Activated CD4-positive, alpha-beta memory T cell treated with anti-CD3 and anti-CD28 coated beads for 36 hours (primary cell): ENCODE measurements at regions not wholly inside any gene's neighbourhood (a gene's known extent, or its start where the extent isn't known, plus 50 kb on each side); places are given as distances from the start of the nearest gene placed in this dataset.

ENCODE experiments used
- CTCF ChIA-PET: fragments of 350-600 bp; sonication (Branson Sonifier 250); formaldehyde crosslinking; loops from one replicate; lab custom pipeline; 2021; ENCODE audit warnings: antibody characterized with exemption, inconsistent platforms; lab: Charles Lee
- POLR2A ChIA-PET: fragments of 350-600 bp; sonication (Branson Sonifier 250); formaldehyde crosslinking; loops from one replicate; lab custom pipeline; 2021; ENCODE audit warnings: antibody characterized with exemption; lab: Charles Lee
- DNase-seq: peaks from one replicate; pipeline ENCODE4 v3.0.0-alpha.2; 2020
- H3K27ac Mint-ChIP-seq: one replicate; pipeline ENCODE4 v1.8.0; 2021; ENCODE audit warnings: mixed read lengths
- H3K27me3 Mint-ChIP-seq: one replicate; pipeline ENCODE4 v1.8.0; 2021; ENCODE audit warnings: mixed read lengths
- H3K36me3 Mint-ChIP-seq: one replicate; pipeline ENCODE4 v1.8.0; 2021; ENCODE audit warnings: mixed read lengths
- H3K4me1 Mint-ChIP-seq: one replicate; pipeline ENCODE4 v1.8.0; 2021; ENCODE audit warnings: low read depth, mixed read lengths
- H3K4me3 Mint-ChIP-seq: one replicate; pipeline ENCODE4 v1.8.0; 2021; ENCODE audit warnings: mild to moderate bottlenecking, mixed read lengths
- H3K9me3 Mint-ChIP-seq: one replicate; pipeline ENCODE4 v1.8.0; 2021; ENCODE audit warnings: mixed read lengths
- intact Hi-C: fragments of 100-400 bp; cut with micrococcal nuclease; formaldehyde crosslinking; loops from one replicate; pipeline ENCODE4 v1.15.1; 2023

DNA sequence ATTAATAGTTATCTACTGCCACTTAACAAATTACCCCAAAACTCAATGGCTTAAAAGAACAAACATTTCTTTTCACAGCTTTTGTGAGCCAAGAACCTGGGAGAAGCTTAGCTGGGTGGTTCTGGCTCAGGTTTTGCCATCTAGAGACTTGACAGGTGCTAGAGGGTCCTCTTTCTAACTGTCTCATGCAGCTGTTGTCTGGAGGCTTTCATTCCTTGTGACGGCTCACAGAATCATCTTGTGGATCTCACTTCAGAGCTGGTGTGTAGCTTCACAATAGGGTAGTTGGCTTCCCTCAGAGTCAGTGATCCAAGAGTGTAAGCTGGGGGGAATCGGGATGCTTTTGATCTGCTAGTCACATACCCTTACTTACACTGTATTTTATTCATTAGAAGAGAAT lies 81.2 kb upstream of the APC start:
- CTCF ChIA-PET = no interaction called here
- no peak overlapping the region for H3K4me3 Mint-ChIP-seq
- DNase-seq = no peak
- peaks cover 7% of the 10 kb centered on the region for H3K27me3 Mint-ChIP-seq
- H3K27ac Mint-ChIP-seq = no peak overlapping the region
- intact Hi-C loops = no loop called here
- peaks cover 2% of the 10 kb centered on the region for H3K36me3 Mint-ChIP-seq
- POLR2A ChIA-PET = no interaction called here
- no peaks in the 10 kb centered on the region for H3K4me1 Mint-ChIP-seq
- peaks cover 13% of the 10 kb centered on the region for H3K9me3 Mint-ChIP-seq

DNA sequence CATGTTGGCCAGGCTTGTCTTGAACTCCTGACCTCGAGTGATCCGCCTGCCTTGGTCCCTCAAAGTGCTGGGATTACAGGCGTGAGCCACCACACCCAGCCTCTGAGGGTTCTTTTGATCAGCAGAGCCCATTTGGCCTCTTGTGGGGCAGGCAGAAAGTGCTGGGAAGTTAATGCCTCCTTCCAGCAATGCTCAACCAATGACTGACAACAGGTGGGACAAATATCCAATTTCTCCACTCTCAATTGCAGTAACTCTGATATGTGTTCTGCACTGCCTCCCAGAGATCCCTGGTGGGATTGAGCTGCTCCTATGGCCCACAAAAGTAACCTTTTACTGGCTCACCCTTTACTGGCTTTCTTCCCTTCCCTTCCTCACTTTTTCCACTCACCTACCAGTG lies 79.9 kb upstream of the APC start:
- intact Hi-C loops = no loop called here
- H3K4me1 Mint-ChIP-seq = no peaks in the 10 kb centered on the region
- H3K27ac Mint-ChIP-seq = no peak overlapping the region
- no peak overlapping the region for H3K4me3 Mint-ChIP-seq
- CTCF ChIA-PET = no interaction called here
- no peak for DNase-seq
- POLR2A ChIA-PET = interaction anchor here (0.6 kb wide), 1 partner anchor 650 kb away, joined by 3 read pairs; no protein-coding TSS in a partner anchor
- peaks cover 13% of the 10 kb centered on the region for H3K9me3 Mint-ChIP-seq
- H3K27me3 Mint-ChIP-seq = peaks cover 7% of the 10 kb centered on the region
- H3K36me3 Mint-ChIP-seq = peaks cover 2% of the 10 kb centered on the region

DNA sequence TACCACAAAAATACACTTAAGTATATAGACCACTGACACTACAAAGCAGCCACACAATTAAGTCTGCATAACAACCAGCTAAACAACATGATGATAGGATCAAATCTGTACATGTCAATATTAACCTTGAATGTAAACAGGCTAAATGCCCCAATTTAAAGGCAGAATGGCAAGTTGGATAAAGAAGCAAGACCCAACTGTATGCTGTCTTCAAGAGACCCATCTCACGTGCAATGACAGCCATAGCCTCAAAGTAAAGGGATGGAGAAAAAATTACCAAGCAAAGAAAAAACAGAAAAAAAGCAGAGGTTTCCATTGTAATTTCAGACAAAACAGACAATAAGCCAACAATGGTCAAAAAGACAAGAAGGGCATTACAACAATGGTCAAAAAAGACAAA lies 77.3 kb upstream of the APC start:
- Mint-ChIP-seq H3K36me3 (peaks cover 2% of the 10 kb centered on the region), H3K9me3 (peaks cover 13% of the 10 kb centered on the region), H3K27me3 (peaks cover 4% of the 10 kb centered on the region), H3K4me1 (no peaks in the 10 kb centered on the region), H3K4me3 (no peak overlapping the region), H3K27ac (no peak overlapping the region)
- intact Hi-C loops = no loop called here
- POLR2A ChIA-PET = no interaction called here
- no peak for DNase-seq
- CTCF ChIA-PET = no interaction called here

DNA sequence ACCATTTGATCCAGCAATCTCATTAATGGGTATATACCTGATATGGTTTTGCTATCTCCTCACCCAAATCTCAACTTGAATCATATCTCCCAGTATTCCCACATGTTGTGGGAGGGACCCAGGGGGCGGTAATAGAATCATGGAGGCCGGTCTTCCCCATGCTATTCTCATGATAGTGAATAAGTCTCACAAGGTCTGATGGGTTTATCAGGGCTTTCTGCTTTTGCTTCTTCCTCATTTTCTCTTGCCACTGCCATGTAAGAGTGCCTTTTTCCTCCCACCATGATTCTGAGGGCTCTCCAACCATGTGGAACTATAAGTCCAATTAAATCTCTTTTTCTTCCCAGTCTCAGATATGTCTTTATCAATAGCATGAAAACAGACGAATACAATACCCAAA lies 74.5 kb upstream of the APC start:
- no peak for DNase-seq
- H3K4me1 Mint-ChIP-seq = no peaks in the 10 kb centered on the region
- peaks cover 4% of the 10 kb centered on the region for H3K27me3 Mint-ChIP-seq
- peaks cover 13% of the 10 kb centered on the region for H3K9me3 Mint-ChIP-seq
- intact Hi-C loops = no loop called here
- ChIA-PET CTCF (no interaction called here), POLR2A (no interaction called here)
- H3K4me3 Mint-ChIP-seq = no peak overlapping the region
- H3K36me3 Mint-ChIP-seq = peaks cover 2% of the 10 kb centered on the region
- no peak overlapping the region for H3K27ac Mint-ChIP-seq

DNA sequence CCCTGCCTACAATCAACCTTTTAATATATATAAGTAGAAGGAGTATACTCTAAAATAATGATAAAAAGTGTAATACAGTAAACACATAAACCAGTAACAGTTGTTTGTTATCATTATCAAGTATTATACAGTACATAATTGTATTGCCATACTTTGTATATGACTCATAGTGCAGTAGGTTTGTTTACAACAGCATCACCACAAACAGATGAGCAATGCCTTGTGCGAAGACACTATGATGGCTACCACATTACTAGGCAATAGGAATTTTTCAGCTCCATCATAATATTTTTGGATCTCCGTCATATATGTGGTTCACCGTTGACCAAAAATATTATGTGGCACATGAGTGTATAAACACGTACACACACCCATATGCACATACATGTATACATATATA lies 69.7 kb upstream of the APC start:
- no peaks in the 10 kb centered on the region for H3K36me3 Mint-ChIP-seq
- H3K27me3 Mint-ChIP-seq = no peaks in the 10 kb centered on the region
- H3K27ac Mint-ChIP-seq = no peak overlapping the region
- DNase-seq = no peak
- CTCF ChIA-PET = no interaction called here
- intact Hi-C loops = no loop called here
- H3K4me3 Mint-ChIP-seq = no peak overlapping the region
- no peaks in the 10 kb centered on the region for H3K9me3 Mint-ChIP-seq
- H3K4me1 Mint-ChIP-seq = no peaks in the 10 kb centered on the region
- POLR2A ChIA-PET = no interaction called here

DNA sequence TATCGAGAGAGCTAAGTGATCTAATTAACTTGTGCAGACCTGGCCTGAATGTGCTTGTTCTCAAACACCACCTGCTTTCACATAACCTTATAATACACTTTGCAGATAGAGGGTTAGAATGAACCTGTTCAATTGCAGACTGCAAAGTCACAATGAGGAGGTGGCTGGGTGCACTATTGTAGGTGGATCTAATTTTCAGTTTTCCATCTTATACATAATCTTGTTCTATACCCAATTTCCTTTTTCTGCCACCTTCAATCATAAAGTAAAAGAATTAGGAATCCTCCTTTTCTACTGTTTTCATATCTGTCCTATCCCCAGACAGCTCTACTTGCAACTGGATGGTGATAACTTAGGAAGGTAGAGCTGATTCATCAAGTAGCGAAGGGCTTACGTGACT lies 68.8 kb upstream of the APC start:
- peaks cover under 1% of the 10 kb centered on the region for H3K27me3 Mint-ChIP-seq
- POLR2A ChIA-PET = no interaction called here

DNA sequence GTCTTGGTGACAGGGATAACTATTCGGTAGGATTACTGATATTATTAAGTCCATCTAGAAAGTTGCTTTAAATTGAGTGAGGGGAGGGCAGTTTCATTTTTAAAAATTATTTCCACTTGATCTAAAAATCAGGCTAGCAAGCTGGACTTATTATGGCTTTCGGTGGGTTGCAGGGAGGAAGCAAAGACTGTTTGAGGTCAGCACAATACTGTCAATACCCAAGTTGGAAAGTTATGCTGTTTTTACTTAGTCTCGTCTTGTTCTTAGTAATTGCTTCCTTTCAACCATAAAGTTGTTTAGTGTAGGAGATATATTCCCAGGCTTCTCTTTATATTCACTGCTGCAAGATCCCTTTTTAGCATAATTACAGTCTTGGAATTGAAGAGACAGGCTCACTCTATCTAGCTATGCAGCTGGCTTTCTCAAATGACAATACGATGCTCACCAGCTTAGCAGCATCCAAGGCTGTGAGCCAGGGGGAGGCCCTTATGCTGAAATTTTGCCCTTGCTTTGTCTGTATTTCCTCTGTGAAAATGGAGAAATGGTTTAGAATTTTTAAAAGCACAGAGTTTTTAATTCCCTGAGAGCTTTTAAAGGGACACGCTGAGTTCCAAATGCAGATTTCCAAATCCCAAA lies 68.2 kb upstream of the APC start:
- POLR2A ChIA-PET = no interaction called here
- CTCF ChIA-PET = no interaction called here

More for the DNA sequence above, 68.8 kb upstream of the APC start:
- intact Hi-C loops = no loop called here
- Mint-ChIP-seq H3K36me3 (no peaks in the 10 kb centered on the region), H3K9me3 (no peaks in the 10 kb centered on the region), H3K4me1 (no peaks in the 10 kb centered on the region), H3K27ac (no peak overlapping the region), H3K4me3 (no peak overlapping the region)
- CTCF ChIA-PET = no interaction called here
- no peak for DNase-seq

DNA sequence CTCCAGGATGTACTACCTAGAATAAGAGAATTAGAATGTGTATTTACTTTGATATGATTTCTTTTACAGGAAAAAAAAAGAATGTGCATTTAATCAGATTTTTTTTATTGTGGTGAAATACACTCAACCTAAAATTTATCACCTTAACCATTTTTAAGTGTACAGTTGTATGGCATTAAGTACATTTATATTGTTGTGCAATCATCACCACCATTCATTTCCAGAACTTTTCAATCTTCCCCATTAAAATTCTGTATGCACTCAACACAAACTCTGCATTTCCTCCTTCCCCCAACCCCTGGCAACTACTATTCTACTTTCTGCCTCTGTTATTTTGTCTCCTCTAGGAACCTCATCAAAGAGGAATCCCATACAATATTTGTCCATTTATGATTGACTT lies 66.0 kb upstream of the APC start:
- H3K36me3 Mint-ChIP-seq = no peaks in the 10 kb centered on the region
- no peak overlapping the region for H3K27ac Mint-ChIP-seq
- H3K4me1 Mint-ChIP-seq = no peaks in the 10 kb centered on the region

More for the DNA sequence above, 68.2 kb upstream of the APC start:
- Mint-ChIP-seq H3K27me3 (peaks cover 2% of the 10 kb centered on the region), H3K36me3 (no peaks in the 10 kb centered on the region), H3K4me1 (no peaks in the 10 kb centered on the region), H3K9me3 (no peaks in the 10 kb centered on the region), H3K27ac (no peak overlapping the region), H3K4me3 (no peak overlapping the region)
- intact Hi-C loops = no loop called here
- no peak for DNase-seq

DNA sequence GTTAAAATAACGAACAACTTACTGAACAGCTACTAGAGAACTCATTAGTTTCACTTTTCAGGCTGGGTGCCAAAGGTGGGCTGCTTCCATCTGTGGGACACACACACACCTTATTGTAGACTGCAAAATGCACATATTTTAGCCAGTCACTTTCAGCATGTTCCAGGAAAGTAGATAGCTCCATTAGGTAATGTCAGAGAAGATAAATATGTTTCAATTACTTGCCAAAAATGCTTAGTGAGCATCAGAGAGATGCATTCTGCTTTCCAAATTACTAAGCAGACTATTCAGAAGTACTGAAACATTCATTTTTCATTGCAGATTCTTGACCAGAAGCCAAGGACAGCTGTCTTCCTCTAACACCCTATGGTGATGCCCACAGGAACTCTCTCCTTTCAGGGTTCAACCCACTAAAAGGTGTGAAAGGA lies 56.2 kb upstream of the APC start:
- ChIA-PET CTCF (no interaction called here), POLR2A (no interaction called here)
- no peaks in the 10 kb centered on the region for H3K4me1 Mint-ChIP-seq
- no peaks in the 10 kb centered on the region for H3K36me3 Mint-ChIP-seq
- intact Hi-C loops = no loop called here
- H3K9me3 Mint-ChIP-seq = no peaks in the 10 kb centered on the region
- DNase-seq = no peak
- H3K27ac Mint-ChIP-seq = no peak overlapping the region
- H3K4me3 Mint-ChIP-seq = no peak overlapping the region
- H3K27me3 Mint-ChIP-seq = peaks cover 15% of the 10 kb centered on the region

More for the DNA sequence above, 66.0 kb upstream of the APC start:
- Mint-ChIP-seq H3K27me3 (peaks cover 6% of the 10 kb centered on the region), H3K9me3 (no peaks in the 10 kb centered on the region), H3K4me3 (no peak overlapping the region)
- no peak for DNase-seq
- intact Hi-C loops = no loop called here
- ChIA-PET CTCF (no interaction called here), POLR2A (no interaction called here)

DNA sequence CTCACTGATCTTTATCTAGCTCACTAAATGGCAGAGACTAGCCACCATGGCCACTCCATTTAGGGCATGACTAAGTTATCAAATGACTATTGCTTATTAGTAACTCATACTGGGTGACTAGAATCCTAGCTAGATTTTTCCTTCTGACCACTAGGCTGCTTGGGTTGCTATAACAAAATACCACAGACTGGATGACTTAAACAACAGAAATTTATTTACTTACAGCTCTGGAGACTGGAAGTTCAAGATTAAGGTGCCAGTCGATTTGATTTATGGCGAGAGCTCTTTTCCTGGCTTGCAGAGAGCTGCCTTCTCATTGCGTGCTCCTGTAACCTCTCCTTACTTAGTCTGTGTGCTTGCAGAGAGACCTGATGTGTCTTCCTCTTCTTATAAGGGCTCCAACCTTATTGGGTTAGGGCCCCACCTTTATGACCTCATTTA lies 55.0 kb upstream of the APC start:
- no peak overlapping the region for H3K4me3 Mint-ChIP-seq
- CTCF ChIA-PET = no interaction called here

DNA sequence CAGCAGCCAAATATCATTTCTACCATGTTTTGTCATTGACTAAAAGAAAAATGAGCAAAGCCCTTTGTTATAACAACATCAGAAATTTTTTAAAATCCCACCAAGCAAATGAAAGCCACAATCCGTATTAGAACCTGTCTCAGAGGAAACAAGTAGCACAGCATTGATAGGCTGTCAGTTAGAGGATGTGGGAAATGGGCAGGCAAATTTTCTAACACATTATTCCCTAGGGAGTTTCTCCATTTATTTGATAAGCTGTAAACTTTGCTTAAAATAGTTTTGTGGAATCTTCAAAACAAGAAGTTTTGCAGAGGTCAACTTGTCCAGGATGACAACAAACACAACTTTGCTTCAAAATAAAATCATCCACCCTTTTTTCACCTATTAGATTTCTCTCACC lies 53.6 kb upstream of the APC start:
- ChIA-PET POLR2A (no interaction called here), CTCF (no interaction called here)
- peaks cover 10% of the 10 kb centered on the region for H3K27me3 Mint-ChIP-seq
- H3K9me3 Mint-ChIP-seq = no peaks in the 10 kb centered on the region
- H3K27ac Mint-ChIP-seq = no peak overlapping the region
- intact Hi-C loops = no loop called here
- no peaks in the 10 kb centered on the region for H3K4me1 Mint-ChIP-seq
- DNase-seq = no peak
- H3K4me3 Mint-ChIP-seq = no peak overlapping the region
- H3K36me3 Mint-ChIP-seq = no peaks in the 10 kb centered on the region

More for the DNA sequence above, 55.0 kb upstream of the APC start:
- H3K27me3 Mint-ChIP-seq = peaks cover 15% of the 10 kb centered on the region
- POLR2A ChIA-PET = no interaction called here
- no peak overlapping the region for H3K27ac Mint-ChIP-seq
- no peaks in the 10 kb centered on the region for H3K36me3 Mint-ChIP-seq
- intact Hi-C loops = no loop called here
- H3K4me1 Mint-ChIP-seq = no peaks in the 10 kb centered on the region
- no peak for DNase-seq
- H3K9me3 Mint-ChIP-seq = no peaks in the 10 kb centered on the region

DNA sequence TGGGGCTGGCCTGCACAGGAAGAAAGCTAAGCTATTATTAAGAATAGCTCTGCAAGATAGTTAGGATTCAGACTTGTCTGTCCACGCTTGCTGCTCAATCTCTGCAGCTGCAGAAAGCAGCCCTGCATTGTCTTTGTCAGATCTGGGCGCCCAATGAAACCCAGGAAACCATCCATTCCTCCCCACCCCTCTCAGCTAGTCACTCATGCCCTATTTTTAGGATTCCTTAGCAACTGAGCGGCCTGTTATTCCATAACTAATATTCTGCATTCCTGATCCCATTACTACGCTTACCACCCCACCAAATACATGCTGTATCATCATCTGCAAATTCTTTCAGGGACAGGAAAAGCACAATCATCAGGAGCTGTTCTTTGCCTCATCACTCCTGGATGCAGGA lies 52.9 kb upstream of the APC start:
- H3K36me3 Mint-ChIP-seq = no peaks in the 10 kb centered on the region
- POLR2A ChIA-PET = no interaction called here
- no peak overlapping the region for H3K27ac Mint-ChIP-seq
- no peak for DNase-seq
- intact Hi-C loops = no loop called here
- peaks cover 10% of the 10 kb centered on the region for H3K27me3 Mint-ChIP-seq
- no peaks in the 10 kb centered on the region for H3K4me1 Mint-ChIP-seq
- CTCF ChIA-PET = interaction anchor here (0.9 to 1.3 kb wide), 3 partner anchors 9 to 126 kb away, joined by 3 to 6 read pairs (median 6); no protein-coding TSS in a partner anchor
- H3K9me3 Mint-ChIP-seq = no peaks in the 10 kb centered on the region
- no peak overlapping the region for H3K4me3 Mint-ChIP-seq

DNA sequence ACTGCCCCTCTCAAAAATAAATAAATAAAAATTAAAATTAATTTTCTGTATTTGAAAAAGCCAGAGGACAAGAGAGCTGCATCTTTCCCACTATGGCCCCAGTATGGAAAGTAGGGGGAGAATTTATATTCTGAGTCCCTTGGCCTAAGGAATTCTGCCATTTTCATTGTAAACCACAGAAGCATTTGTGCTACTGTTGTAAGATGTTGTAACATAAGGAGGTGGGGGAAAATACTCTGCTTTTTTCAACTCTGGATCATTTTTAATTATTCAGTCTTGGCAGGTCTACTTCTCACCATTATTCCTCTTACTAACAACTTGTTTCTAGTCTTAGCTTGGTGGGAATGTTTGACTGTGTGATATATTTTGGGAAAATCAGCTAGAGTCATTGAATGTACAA lies 52.3 kb upstream of the APC start:
- CTCF ChIA-PET = interaction anchor here (0.9 to 1.3 kb wide), 3 partner anchors 9 to 127 kb away, joined by 3 to 6 read pairs (median 6); no protein-coding TSS in a partner anchor
- intact Hi-C loops = no loop called here
- H3K9me3 Mint-ChIP-seq = no peaks in the 10 kb centered on the region
- H3K36me3 Mint-ChIP-seq = no peaks in the 10 kb centered on the region
- H3K27ac Mint-ChIP-seq = no peak overlapping the region
- H3K4me1 Mint-ChIP-seq = no peaks in the 10 kb centered on the region
- DNase-seq = no peak
- peaks cover 9% of the 10 kb centered on the region for H3K27me3 Mint-ChIP-seq
- no peak overlapping the region for H3K4me3 Mint-ChIP-seq
- POLR2A ChIA-PET = no interaction called here
